ENCODE measurements at regions not wholly inside any gene's neighbourhood (a gene's known extent, or its start where the extent isn't known, plus 50 kb on each side); places are given as distances from the start of the nearest gene placed in this dataset.

DNA sequence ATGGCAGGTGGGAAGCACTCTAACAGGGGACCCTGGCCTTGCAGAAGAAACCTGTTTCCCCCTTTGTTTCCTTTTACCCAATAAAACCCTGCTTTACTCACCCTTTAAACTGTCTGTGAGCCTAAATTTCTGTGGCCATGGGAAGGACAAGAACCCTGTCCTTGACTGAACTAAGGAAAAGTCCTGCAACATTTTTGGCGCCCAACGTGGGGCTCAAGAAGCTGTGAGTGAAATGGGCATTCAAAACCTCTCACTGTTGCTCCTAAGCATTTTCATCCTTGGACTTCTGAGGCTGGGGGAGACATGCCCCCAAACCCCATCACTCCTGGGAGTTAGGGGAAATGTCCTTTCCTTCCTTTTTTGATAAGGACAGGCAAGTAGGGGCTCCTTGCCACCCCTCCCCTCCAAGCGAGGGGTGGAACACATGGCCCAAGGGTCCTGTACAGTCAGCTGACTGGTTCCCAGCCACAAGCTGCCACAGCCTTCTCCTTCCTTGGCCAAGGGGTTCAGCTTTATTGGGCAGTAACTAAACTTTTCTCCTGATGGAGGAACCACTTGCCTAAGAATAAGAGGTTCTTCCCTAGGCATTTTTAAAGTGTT lies 381.6 kb downstream of the KLF5 start:
- TF ChIP-seq, protein P1, sequence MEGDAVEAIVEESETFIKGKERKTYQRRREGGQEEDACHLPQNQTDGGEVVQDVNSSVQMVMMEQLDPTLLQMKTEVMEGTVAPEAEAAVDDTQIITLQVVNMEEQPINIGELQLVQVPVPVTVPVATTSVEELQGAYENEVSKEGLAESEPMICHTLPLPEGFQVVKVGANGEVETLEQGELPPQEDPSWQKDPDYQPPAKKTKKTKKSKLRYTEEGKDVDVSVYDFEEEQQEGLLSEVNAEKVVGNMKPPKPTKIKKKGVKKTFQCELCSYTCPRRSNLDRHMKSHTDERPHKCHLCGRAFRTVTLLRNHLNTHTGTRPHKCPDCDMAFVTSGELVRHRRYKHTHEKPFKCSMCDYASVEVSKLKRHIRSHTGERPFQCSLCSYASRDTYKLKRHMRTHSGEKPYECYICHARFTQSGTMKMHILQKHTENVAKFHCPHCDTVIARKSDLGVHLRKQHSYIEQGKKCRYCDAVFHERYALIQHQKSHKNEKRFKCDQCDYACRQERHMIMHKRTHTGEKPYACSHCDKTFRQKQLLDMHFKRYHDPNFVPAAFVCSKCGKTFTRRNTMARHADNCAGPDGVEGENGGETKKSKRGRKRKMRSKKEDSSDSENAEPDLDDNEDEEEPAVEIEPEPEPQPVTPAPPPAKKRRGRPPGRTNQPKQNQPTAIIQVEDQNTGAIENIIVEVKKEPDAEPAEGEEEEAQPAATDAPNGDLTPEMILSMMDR (IDR thresholded peaks at IDR 0.05; ENCODE audit: insufficient read depth, low read length, missing control alignments), result no peak
- DNase-seq (ENCODE audit: low read depth, low spot score), result no peak
- CTCF ChIA-PET, result no interaction called here

DNA sequence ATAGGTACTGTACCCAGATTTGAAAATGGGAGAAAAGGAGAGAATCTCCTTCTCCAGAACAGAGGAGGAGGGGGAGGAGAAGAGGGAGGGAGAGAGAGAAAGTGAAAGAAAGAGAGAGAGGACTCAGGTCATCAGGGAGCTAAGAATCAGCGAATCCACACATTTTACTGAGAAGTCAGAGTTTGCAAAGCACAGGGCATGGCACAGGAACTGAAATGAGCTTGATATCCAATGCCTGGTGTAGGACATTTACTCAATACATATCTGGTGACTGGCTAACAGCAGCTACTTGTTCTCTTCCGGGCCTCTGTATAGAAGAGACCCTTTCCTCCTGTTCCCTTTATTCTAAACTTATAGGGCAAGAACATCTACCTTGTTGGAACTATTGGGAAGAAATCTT lies 375.1 kb downstream of the KLF5 start:
- POLR2A ChIA-PET, result no interaction called here
- no peak for DNase-seq (ENCODE audit: low read depth, low spot score)
- TF ChIP-seq, protein P1 (IDR thresholded peaks at IDR 0.05; ENCODE audit: insufficient read depth, low read length, missing control alignments), result no peak
- CTCF ChIA-PET, result interaction anchor here (0.8 kb wide), 1 partner anchor 17 kb away, joined by 3 read pairs; no protein-coding TSS in a partner anchor
- H3K4me3 ChIP-seq (ENCODE audit: low read depth, low read length), result no peak overlapping the region

More for the DNA sequence above, 381.6 kb downstream of the KLF5 start:
- POLR2A ChIA-PET, result no interaction called here
- H3K4me3 ChIP-seq (ENCODE audit: low read depth, low read length), result no peak overlapping the region

DNA sequence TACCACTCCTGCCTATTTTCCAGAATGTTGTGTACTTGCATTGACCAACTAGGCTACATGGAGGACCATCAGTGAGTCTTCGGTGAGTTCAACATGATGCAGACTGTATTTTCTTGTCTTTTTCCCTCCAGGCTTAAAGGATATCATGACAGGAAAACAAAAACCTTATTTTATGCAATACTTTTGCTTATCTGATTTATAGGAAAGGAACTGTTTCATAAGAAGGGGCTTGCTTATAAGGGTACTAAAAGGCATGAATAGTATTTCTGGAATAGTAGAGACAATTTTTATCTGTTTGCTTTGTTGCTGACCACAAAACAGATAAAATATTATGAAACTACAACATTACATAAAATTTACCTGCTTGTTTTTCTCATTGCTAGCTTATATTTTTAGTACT lies 374.7 kb downstream of the KLF5 start:
- no peak for DNase-seq (ENCODE audit: low read depth, low spot score)
- POLR2A ChIA-PET, result no interaction called here
- H3K4me3 ChIP-seq (ENCODE audit: low read depth, low read length), result no peak overlapping the region
- CTCF ChIA-PET, result interaction anchor here (0.8 kb wide), 1 partner anchor 17 kb away, joined by 3 read pairs; no protein-coding TSS in a partner anchor
- TF ChIP-seq, protein P1 (IDR thresholded peaks at IDR 0.05; ENCODE audit: insufficient read depth, low read length, missing control alignments), result no peak

DNA sequence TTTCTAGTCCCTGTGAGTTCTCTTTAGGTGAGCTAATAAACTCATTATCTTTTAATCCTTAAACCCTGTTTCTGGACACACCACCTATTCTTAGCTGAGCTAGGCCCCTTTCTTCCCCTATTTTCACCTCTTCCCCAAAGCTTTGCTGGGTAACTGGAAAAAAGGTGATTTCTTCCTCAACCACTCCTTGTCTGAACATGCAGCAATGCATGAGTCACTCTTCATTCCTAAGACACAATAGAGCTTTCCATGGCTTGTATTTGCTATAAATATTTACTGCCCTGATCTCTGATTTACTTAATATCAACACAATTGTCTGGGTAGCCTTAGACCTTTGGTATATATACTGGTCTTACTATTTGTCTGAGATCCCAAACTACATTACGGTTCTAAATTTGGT lies 370.9 kb downstream of the KLF5 start:
- no peak for DNase-seq (ENCODE audit: low read depth, low spot score)
- TF ChIP-seq, protein P1 (IDR thresholded peaks at IDR 0.05; ENCODE audit: insufficient read depth, low read length, missing control alignments), result no peak
- ChIA-PET POLR2A (no interaction called here), CTCF (no interaction called here)
- no peak overlapping the region for H3K4me3 ChIP-seq (ENCODE audit: low read depth, low read length)

DNA sequence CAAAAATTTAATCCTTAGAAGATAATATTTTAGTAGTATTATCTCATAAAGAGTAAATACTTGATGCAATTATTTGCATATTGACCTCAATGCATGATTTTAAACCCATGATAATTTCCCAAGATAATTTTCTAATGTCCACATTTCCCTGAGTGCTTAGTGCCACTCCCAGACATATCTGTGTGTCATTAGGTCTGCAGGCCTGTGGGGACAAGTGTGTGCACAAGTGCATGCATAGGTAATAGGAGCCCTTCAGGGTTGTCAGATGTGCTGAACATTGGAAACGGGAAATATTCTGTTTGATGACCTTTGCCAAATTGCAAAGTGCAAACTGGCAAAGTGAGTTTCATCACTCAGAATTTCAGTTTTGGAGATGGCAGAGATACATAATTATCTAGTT lies 369.9 kb downstream of the KLF5 start:
- POLR2A ChIA-PET, result no interaction called here

DNA sequence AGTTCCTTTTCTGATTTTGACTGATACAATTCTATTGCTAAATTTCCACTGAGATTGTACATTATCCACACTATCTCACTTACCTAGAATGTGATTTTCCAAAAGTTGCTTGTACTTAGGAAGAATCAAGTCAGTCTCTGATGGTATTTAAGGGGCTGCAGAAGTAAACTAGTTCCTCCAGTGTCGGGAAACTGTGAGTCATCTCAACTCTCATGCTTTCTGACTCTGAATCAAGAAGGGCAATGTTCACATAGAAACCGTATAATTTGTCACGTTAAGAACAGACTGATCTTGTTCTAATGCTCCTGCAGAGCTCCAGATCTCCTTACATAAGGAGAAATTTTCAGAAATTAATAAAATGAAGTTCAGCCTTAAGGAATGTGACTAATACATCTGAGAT lies 369.3 kb downstream of the KLF5 start:
- DNase-seq (ENCODE audit: low read depth, low spot score), result no peak
- no peak overlapping the region for H3K4me3 ChIP-seq (ENCODE audit: low read depth, low read length)

More for the DNA sequence above, 369.9 kb downstream of the KLF5 start:
- TF ChIP-seq, protein P1 (IDR thresholded peaks at IDR 0.05; ENCODE audit: insufficient read depth, low read length, missing control alignments), result no peak
- CTCF ChIA-PET, result no interaction called here
- no peak for DNase-seq (ENCODE audit: low read depth, low spot score)
- H3K4me3 ChIP-seq (ENCODE audit: low read depth, low read length), result no peak overlapping the region

More for the DNA sequence above, 369.3 kb downstream of the KLF5 start:
- ChIA-PET CTCF (no interaction called here), POLR2A (no interaction called here)
- TF ChIP-seq, protein P1 (IDR thresholded peaks at IDR 0.05; ENCODE audit: insufficient read depth, low read length, missing control alignments), result no peak
